ENCODE measurements at regions not wholly inside any gene's neighbourhood (a gene's known extent, or its start where the extent isn't known, plus 50 kb on each side); places are given as distances from the start of the nearest gene placed in this dataset.

DNA sequence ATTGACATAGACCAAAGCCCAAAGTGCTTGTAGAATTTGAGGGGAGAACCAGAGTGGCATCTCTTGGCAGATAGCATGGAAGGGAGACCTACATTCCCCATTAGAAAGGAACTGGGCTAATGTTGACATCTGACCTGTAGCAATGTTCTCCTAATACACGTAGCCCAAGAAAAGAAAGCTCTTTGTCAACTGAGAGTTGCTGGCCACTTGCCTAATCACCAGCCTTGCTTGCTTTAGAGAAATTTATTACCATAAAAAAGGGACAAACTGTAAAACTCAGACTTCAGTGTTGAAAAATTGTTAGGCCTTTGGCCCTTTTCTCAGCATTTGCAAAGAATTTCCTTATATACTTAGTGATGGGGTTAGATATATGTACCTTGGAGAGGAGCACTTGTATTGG lies 777.5 kb downstream of the MAFB start:
- no peak overlapping the region for H3K9ac ChIP-seq (ENCODE audit: low read length)
- H3K4me1 ChIP-seq (ENCODE audit: control insufficient read depth, low read depth, low read length), result no peaks in the 10 kb centered on the region
- no peaks in the 10 kb centered on the region for H3K36me3 ChIP-seq (ENCODE audit: control insufficient read depth, low read depth, low read length)
- H3K4me3 ChIP-seq (ENCODE audit: low read length), result no peak overlapping the region
- no peak overlapping the region for H3K27ac ChIP-seq (ENCODE audit: low read length)
- H3K9me3 ChIP-seq (ENCODE audit: control insufficient read depth, low read depth, low read length), result no peaks in the 10 kb centered on the region
- H3K27me3 ChIP-seq (ENCODE audit: control insufficient read depth, insufficient read depth, low read length), result no peaks in the 10 kb centered on the region

- Histone ChIP-seq H3K36me3 (ENCODE audit: control insufficient read depth, low read depth, low read length) (no peaks in the 10 kb centered on the region), H3K27me3 (ENCODE audit: control insufficient read depth, insufficient read depth, low read length) (no peaks in the 10 kb centered on the region), H3K9ac (ENCODE audit: low read length) (no peak overlapping the region), H3K9me3 (ENCODE audit: control insufficient read depth, low read depth, low read length) (no peaks in the 10 kb centered on the region), H3K27ac (ENCODE audit: low read length) (no peak overlapping the region), H3K4me1 (ENCODE audit: control insufficient read depth, low read depth, low read length) (no peaks in the 10 kb centered on the region), H3K4me3 (ENCODE audit: low read length) (no peak overlapping the region)
These were observed 778.5 kb downstream of the MAFB start for GRCh38 chr20:39910536-39910935.

DNA sequence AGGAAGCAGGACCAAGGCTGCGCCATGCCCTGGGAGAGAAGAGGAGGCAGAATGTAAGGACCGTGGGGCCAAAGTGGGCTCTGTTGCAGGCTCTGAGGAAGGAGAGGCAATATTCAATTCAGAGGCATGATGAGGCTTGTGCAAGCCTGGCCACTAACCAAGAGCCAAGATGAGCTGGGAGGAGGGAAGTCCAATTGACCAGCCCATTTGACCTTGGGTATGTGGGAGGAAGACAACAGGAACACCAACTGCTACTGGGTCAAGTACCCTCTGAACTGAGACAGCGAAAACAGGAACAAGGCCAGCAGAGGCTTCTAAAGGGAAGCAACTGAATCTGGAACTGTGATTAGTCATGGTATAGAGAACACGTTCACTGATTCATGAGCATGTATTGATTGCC lies 779.6 kb downstream of the MAFB start:
- no peaks in the 10 kb centered on the region for H3K27me3 ChIP-seq (ENCODE audit: control insufficient read depth, insufficient read depth, low read length)
- H3K9ac ChIP-seq (ENCODE audit: low read length), result no peak overlapping the region
- no peaks in the 10 kb centered on the region for H3K36me3 ChIP-seq (ENCODE audit: control insufficient read depth, low read depth, low read length)
- H3K4me3 ChIP-seq (ENCODE audit: low read length), result no peak overlapping the region
- no peaks in the 10 kb centered on the region for H3K9me3 ChIP-seq (ENCODE audit: control insufficient read depth, low read depth, low read length)
- H3K4me1 ChIP-seq (ENCODE audit: control insufficient read depth, low read depth, low read length), result no peaks in the 10 kb centered on the region
- no peak overlapping the region for H3K27ac ChIP-seq (ENCODE audit: low read length)

- no peak overlapping the region for H3K4me3 ChIP-seq (ENCODE audit: low read length)
- H3K27ac ChIP-seq (ENCODE audit: low read length), result no peak overlapping the region
- no peak overlapping the region for H3K9ac ChIP-seq (ENCODE audit: low read length)
- H3K36me3 ChIP-seq (ENCODE audit: control insufficient read depth, low read depth, low read length), result no peaks in the 10 kb centered on the region
- H3K4me1 ChIP-seq (ENCODE audit: control insufficient read depth, low read depth, low read length), result peaks cover 11% of the 10 kb centered on the region
- H3K9me3 ChIP-seq (ENCODE audit: control insufficient read depth, low read depth, low read length), result no peaks in the 10 kb centered on the region
- H3K27me3 ChIP-seq (ENCODE audit: control insufficient read depth, insufficient read depth, low read length), result no peaks in the 10 kb centered on the region
These were observed 784.4 kb downstream of the MAFB start for GRCh38 chr20:39904476-39905112.

GRCh38 chr20:39903806-39904465 lies 785.1 kb downstream of the MAFB start:
- Histone ChIP-seq H3K27ac (ENCODE audit: low read length) (no peak overlapping the region), H3K36me3 (ENCODE audit: control insufficient read depth, low read depth, low read length) (no peaks in the 10 kb centered on the region), H3K4me3 (ENCODE audit: low read length) (no peak overlapping the region), H3K27me3 (ENCODE audit: control insufficient read depth, insufficient read depth, low read length) (no peaks in the 10 kb centered on the region), H3K9ac (ENCODE audit: low read length) (no peak overlapping the region), H3K9me3 (ENCODE audit: control insufficient read depth, low read depth, low read length) (no peaks in the 10 kb centered on the region), H3K4me1 (ENCODE audit: control insufficient read depth, low read depth, low read length) (peaks cover 14% of the 10 kb centered on the region)

GRCh38 chr20:39899881-39900280 lies 789.2 kb downstream of the MAFB start:
- Histone ChIP-seq H3K9me3 (ENCODE audit: control insufficient read depth, low read depth, low read length) (no peaks in the 10 kb centered on the region), H3K27ac (ENCODE audit: low read length) (no peak overlapping the region), H3K4me1 (ENCODE audit: control insufficient read depth, low read depth, low read length) (peaks cover 14% of the 10 kb centered on the region), H3K36me3 (ENCODE audit: control insufficient read depth, low read depth, low read length) (no peaks in the 10 kb centered on the region), H3K9ac (ENCODE audit: low read length) (no peak overlapping the region), H3K27me3 (ENCODE audit: control insufficient read depth, insufficient read depth, low read length) (no peaks in the 10 kb centered on the region), H3K4me3 (ENCODE audit: low read length) (no peak overlapping the region)

DNA sequence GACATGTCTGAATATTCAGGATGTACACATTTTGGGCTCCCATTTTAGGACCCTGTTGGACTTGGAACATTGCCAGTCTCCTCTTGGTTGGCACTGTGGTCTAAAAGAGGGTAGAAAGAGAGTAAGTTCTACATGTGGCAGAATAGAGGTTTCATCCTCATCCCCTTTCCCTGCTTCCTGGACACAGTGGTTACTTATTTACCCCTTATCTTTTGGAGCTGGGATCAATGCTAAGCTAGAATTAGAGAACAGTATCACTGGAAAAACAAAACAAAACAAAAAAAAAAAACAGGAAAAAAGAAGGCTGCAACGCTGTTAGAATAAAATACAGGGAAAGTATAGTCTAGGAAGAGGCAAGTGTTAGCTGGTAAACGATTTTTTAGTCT lies 790.6 kb downstream of the MAFB start:
- Histone ChIP-seq H3K27ac (ENCODE audit: low read length) (no peak overlapping the region), H3K4me1 (ENCODE audit: control insufficient read depth, low read depth, low read length) (peaks cover 15% of the 10 kb centered on the region), H3K27me3 (ENCODE audit: control insufficient read depth, insufficient read depth, low read length) (no peaks in the 10 kb centered on the region), H3K36me3 (ENCODE audit: control insufficient read depth, low read depth, low read length) (no peaks in the 10 kb centered on the region), H3K9ac (ENCODE audit: low read length) (no peak overlapping the region), H3K4me3 (ENCODE audit: low read length) (no peak overlapping the region), H3K9me3 (ENCODE audit: control insufficient read depth, low read depth, low read length) (no peaks in the 10 kb centered on the region)

DNA sequence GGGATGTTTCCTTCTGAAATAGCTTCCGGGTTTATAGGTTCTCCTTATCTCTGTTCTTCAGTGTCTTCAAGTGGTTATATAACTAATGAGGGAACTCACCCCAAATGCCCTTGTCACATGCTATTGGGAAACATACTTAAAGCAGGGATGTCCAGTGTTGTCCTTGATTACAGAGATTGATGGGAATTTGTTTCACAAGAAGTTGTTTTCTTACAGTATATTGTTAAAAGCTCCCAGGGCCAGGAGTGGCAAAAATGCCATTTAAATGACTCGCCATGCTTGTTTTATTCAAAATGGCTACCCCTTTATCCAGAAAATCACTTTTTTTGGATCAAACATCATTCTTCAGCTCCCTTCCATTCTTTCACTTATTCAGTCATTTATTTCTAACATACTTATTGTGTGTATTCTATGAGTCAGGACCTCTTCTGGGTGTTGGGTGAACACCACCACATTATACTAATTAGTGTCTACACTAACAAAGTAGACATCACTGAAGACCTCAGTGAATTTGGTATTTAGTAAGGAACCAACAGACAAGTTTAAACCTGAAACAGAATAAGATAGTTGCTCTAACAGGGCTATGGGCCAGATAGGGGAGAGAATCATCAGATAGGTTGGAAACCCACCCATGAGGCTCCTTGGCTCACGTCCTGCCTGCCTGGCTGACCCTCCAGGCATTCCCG lies 791.1 kb downstream of the MAFB start:
- H3K36me3 ChIP-seq (ENCODE audit: control insufficient read depth, low read depth, low read length), result no peaks in the 10 kb centered on the region
- no peaks in the 10 kb centered on the region for H3K9me3 ChIP-seq (ENCODE audit: control insufficient read depth, low read depth, low read length)
- H3K27me3 ChIP-seq (ENCODE audit: control insufficient read depth, insufficient read depth, low read length), result no peaks in the 10 kb centered on the region
- H3K4me3 ChIP-seq (ENCODE audit: low read length), result no peak overlapping the region
- H3K27ac ChIP-seq (ENCODE audit: low read length), result no peak overlapping the region
- H3K9ac ChIP-seq (ENCODE audit: low read length), result no peak overlapping the region
- H3K4me1 ChIP-seq (ENCODE audit: control insufficient read depth, low read depth, low read length), result peaks cover 19% of the 10 kb centered on the region

DNA sequence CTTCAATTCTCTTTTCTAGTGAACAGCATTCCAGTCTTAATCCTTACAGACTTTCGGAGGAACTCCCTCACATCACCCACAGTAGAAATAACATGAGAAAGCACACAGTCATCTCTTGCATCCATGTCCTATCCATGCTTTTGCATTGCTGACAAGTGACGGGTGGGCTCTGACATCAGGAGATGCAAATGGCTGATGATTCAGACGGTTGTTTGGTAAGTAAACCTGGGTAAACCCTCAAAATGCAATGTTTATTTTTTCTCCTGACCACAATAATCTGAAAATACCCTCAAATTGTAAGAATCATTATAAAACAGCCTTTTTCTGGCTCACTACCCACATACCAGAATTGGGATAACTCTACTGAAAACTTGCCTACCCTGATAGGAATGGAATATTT lies 792.0 kb downstream of the MAFB start:
- Histone ChIP-seq H3K27me3 (ENCODE audit: control insufficient read depth, insufficient read depth, low read length) (no peaks in the 10 kb centered on the region), H3K4me1 (ENCODE audit: control insufficient read depth, low read depth, low read length) (peaks cover 19% of the 10 kb centered on the region), H3K4me3 (ENCODE audit: low read length) (no peak overlapping the region), H3K9ac (ENCODE audit: low read length) (no peak overlapping the region), H3K27ac (ENCODE audit: low read length) (no peak overlapping the region), H3K36me3 (ENCODE audit: control insufficient read depth, low read depth, low read length) (no peaks in the 10 kb centered on the region), H3K9me3 (ENCODE audit: control insufficient read depth, low read depth, low read length) (no peaks in the 10 kb centered on the region)

DNA sequence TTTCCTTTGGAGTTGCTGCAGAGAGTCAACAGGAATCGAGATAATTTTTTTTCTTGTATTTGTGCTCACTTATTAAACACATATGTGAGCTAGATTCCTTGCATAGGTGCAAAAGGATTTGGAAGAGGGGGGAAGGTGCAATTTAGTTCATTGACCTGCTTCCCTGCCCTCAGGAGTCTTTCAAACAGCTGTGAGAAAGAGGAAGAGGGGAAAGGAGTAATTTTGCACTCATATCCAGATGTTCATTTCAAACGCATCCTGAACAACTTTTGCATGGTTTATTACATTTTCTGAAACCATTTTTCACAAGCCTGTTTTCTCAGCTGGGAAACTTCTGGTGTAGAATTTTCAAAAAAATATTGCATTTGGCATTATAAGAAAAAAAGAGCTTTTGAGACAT lies 795.0 kb downstream of the MAFB start:
- Histone ChIP-seq H3K27me3 (ENCODE audit: control insufficient read depth, insufficient read depth, low read length) (no peaks in the 10 kb centered on the region), H3K9me3 (ENCODE audit: control insufficient read depth, low read depth, low read length) (no peaks in the 10 kb centered on the region), H3K36me3 (ENCODE audit: control insufficient read depth, low read depth, low read length) (no peaks in the 10 kb centered on the region), H3K27ac (ENCODE audit: low read length) (no peak overlapping the region), H3K4me1 (ENCODE audit: control insufficient read depth, low read depth, low read length) (peaks cover 5% of the 10 kb centered on the region), H3K4me3 (ENCODE audit: low read length) (no peak overlapping the region), H3K9ac (ENCODE audit: low read length) (no peak overlapping the region)

GRCh38 chr20:39893003-39893685 lies 795.9 kb downstream of the MAFB start:
- Histone ChIP-seq H3K4me1 (ENCODE audit: control insufficient read depth, low read depth, low read length) (peaks cover 5% of the 10 kb centered on the region), H3K27me3 (ENCODE audit: control insufficient read depth, insufficient read depth, low read length) (no peaks in the 10 kb centered on the region), H3K4me3 (ENCODE audit: low read length) (no peak overlapping the region), H3K9ac (ENCODE audit: low read length) (no peak overlapping the region), H3K9me3 (ENCODE audit: control insufficient read depth, low read depth, low read length) (no peaks in the 10 kb centered on the region), H3K27ac (ENCODE audit: low read length) (no peak overlapping the region), H3K36me3 (ENCODE audit: control insufficient read depth, low read depth, low read length) (no peaks in the 10 kb centered on the region)
